IMR-90 (cell line): ENCODE measurements at regions not wholly inside any gene's neighbourhood (a gene's known extent, or its start where the extent isn't known, plus 50 kb on each side); places are given as distances from the start of the nearest gene placed in this dataset.

Source experiments
- ATAC-seq: fragments of 200-7000 bp; cut with Tn5 transposase; 2 replicates; pipeline ENCODE4 v1.9.1; 2020; ENCODE audit warnings: low read depth, mild to moderate bottlenecking, moderate library complexity
- BruUV-seq: library from RNA; stranded (reverse); fragments of 400-500 nt; replicated peaks from 2 replicates; lab custom pipeline; 2021; lab: Mats Ljungman, UMichigan
- CTCF ChIA-PET: fragments of 300-600 bp; formaldehyde crosslinking; extraction: SDS; loops from one replicate; lab custom pipeline; 2021; ENCODE audit warnings: antibody characterized with exemption; lab: Yijun Ruan, JAX
- POLR2A ChIA-PET: fragments of 300-600 bp; sonication (Branson Sonifier 250); formaldehyde crosslinking; loops from one replicate; lab custom pipeline; 2022; ENCODE audit warnings: antibody characterized with exemption; ENCODE audit not compliant: unreplicated experiment; lab: Charles Lee
- DNase-seq: peaks from one replicate; pipeline ENCODE4 v3.0.0; 2013
- H2AFZ ChIP-seq: replicated peaks from 2 replicates; pipeline ENCODE3; 2013; ENCODE audit warnings: low read length, mild to moderate bottlenecking; ENCODE audit not compliant: poor library complexity
- H2AK5ac ChIP-seq: 2 replicates; pipeline ENCODE4 v1.6.1; 2013; ENCODE audit warnings: low read depth, low read length, inconsistent platforms
- H2AK9ac ChIP-seq: replicated peaks from 2 replicates; pipeline ENCODE3; 2013; ENCODE audit warnings: mild to moderate bottlenecking, low read depth, low read length, moderate library complexity; ENCODE audit not compliant: poor library complexity
- H2BK120ac ChIP-seq: 2 replicates; pipeline ENCODE4 v1.6.1; 2013; ENCODE audit warnings: low read depth, low read length, inconsistent platforms
- H2BK15ac ChIP-seq: 3 replicates; pipeline ENCODE4 v1.6.1; 2013; ENCODE audit warnings: low read depth, low read length, inconsistent platforms
- H2BK20ac ChIP-seq: 2 replicates; pipeline ENCODE4 v1.6.1; 2013; ENCODE audit warnings: low read depth, mild to moderate bottlenecking, inconsistent platforms, low read length, moderate library complexity
- H2BK5ac ChIP-seq: 2 replicates; pipeline ENCODE4 v1.6.1; 2013; ENCODE audit warnings: mild to moderate bottlenecking, low read depth, low read length, inconsistent platforms; ENCODE audit not compliant: poor library complexity, severe bottlenecking
- H3K14ac ChIP-seq: replicated peaks from 2 replicates; pipeline ENCODE4 v1.6.1; 2013; ENCODE audit warnings: low read depth, low read length, inconsistent platforms
- H3K18ac ChIP-seq: 2 replicates; pipeline ENCODE4 v1.6.1; 2013; ENCODE audit warnings: low read depth, low read length, control low read depth
- H3K23ac ChIP-seq: 2 replicates; pipeline ENCODE4 v1.6.1; 2013; ENCODE audit warnings: low read depth, low read length, inconsistent platforms
- H3K27ac ChIP-seq: 2 replicates; pipeline ENCODE4 v1.5.1; 2013; ENCODE audit warnings: mild to moderate bottlenecking, control low read depth, low read length; ENCODE audit not compliant: insufficient read depth
- H3K27me3 ChIP-seq: 2 replicates; pipeline ENCODE4 v1.6.1; 2013; ENCODE audit warnings: low read length; ENCODE audit not compliant: control insufficient read depth, insufficient read depth
- H3K36me3 ChIP-seq: 2 replicates; pipeline ENCODE4 v1.6.1; 2013; ENCODE audit warnings: low read length, mixed read lengths; ENCODE audit not compliant: control insufficient read depth, insufficient read depth
- H3K4ac ChIP-seq: 2 replicates; pipeline ENCODE4 v1.6.1; 2013; ENCODE audit warnings: low read depth, low read length, inconsistent platforms
- H3K4me1 ChIP-seq: 2 replicates; pipeline ENCODE4 v1.6.1; 2013; ENCODE audit warnings: low read length, mixed read lengths; ENCODE audit not compliant: control insufficient read depth, insufficient read depth
- H3K4me2 ChIP-seq: 2 replicates; pipeline ENCODE4 v1.6.1; 2013; ENCODE audit warnings: low read depth, mild to moderate bottlenecking, control low read depth, low read length, moderate library complexity
- H3K4me3 ChIP-seq: 2 replicates; pipeline ENCODE4 v1.5.1; 2013; ENCODE audit warnings: low read depth, mild to moderate bottlenecking, control low read depth, low read length, moderate library complexity; ENCODE audit not compliant: insufficient read depth
- H3K56ac ChIP-seq: 2 replicates; pipeline ENCODE4 v1.6.1; 2013; ENCODE audit warnings: low read length, inconsistent platforms; ENCODE audit not compliant: insufficient read depth; ENCODE audit errors: extremely low read depth
- H3K79me1 ChIP-seq, 2 experiments: 2 replicates each; pipeline ENCODE4 v1.6.1; 2013; ENCODE audit warnings: low read length in 2 of 2, inconsistent platforms in 1 of 2, low read depth in 1 of 2
- H3K9ac ChIP-seq: 2 replicates; pipeline ENCODE4 v1.6.1; 2013; ENCODE audit warnings: low read depth, low read length, control low read depth
- H3K9me1 ChIP-seq: 2 replicates; pipeline ENCODE4 v1.6.1; 2013; ENCODE audit warnings: low read length, inconsistent platforms; ENCODE audit not compliant: insufficient read depth
- H3K9me3 ChIP-seq: 2 replicates; pipeline ENCODE4 v1.6.1; 2013; ENCODE audit warnings: low read length; ENCODE audit not compliant: control insufficient read depth, insufficient read depth
- H4K20me1 ChIP-seq: 2 replicates; pipeline ENCODE4 v1.6.1; 2013; ENCODE audit warnings: low read length, inconsistent platforms; ENCODE audit not compliant: insufficient read depth
- H4K5ac ChIP-seq: 2 replicates; pipeline ENCODE4 v1.6.1; 2013; ENCODE audit warnings: mild to moderate bottlenecking, low read depth, low read length, control low read depth
- H4K8ac ChIP-seq, 2 experiments: 2 replicates each; pipeline ENCODE4 v1.6.1; 2013; ENCODE audit warnings: low read depth in 2 of 2, low read length in 2 of 2, control low read depth in 1 of 2, inconsistent platforms in 1 of 2
- H4K91ac ChIP-seq: 2 replicates; pipeline ENCODE4 v1.6.1; 2013; ENCODE audit warnings: low read depth, low read length, inconsistent platforms; ENCODE audit not compliant: insufficient read depth
- BHLHE40 ChIP-seq: fragments of 150-350 bp; IDR thresholded peaks from 2 replicates; pipeline ENCODE4 v1.6.1; 2016; ENCODE audit warnings: mild to moderate bottlenecking, low read depth, low read length
- CEBPB ChIP-seq: IDR thresholded peaks from 2 replicates; pipeline ENCODE4 v1.6.1; 2012; ENCODE audit warnings: low read depth, low read length, improper control_type of control experiment
- CHD1 ChIP-seq: IDR thresholded peaks from 2 replicates; pipeline ENCODE4 v1.6.1; 2012; ENCODE audit warnings: low read depth, low read length, improper control_type of control experiment
- CTCF ChIP-seq: conservative IDR thresholded peaks from 2 replicates; pipeline ENCODE4 v1.5.1; 2012; ENCODE audit warnings: mild to moderate bottlenecking, low read depth, low read length, improper control_type of control experiment
- FOS ChIP-seq: fragments of 150-350 bp; IDR thresholded peaks from 2 replicates; pipeline ENCODE4 v1.6.1; 2016; ENCODE audit warnings: low read depth, low read length
- MAFK ChIP-seq: IDR thresholded peaks from 2 replicates; pipeline ENCODE4 v1.6.1; 2012; ENCODE audit warnings: low read depth, low read length, improper control_type of control experiment
- MAZ ChIP-seq: IDR thresholded peaks from 2 replicates; pipeline ENCODE4 v1.6.1; 2012; ENCODE audit warnings: low read depth, mild to moderate bottlenecking, low read length, improper control_type of control experiment, moderate library complexity, borderline replicate concordance
- MXI1 ChIP-seq: IDR thresholded peaks from 2 replicates; pipeline ENCODE4 v1.6.1; 2012; ENCODE audit warnings: low read depth, mild to moderate bottlenecking, low read length, moderate library complexity, borderline replicate concordance
- NFE2L2 ChIP-seq: fragments of 150-350 bp; IDR thresholded peaks from 2 replicates; pipeline ENCODE4 v1.6.1; 2016; ENCODE audit warnings: low read depth, mild to moderate bottlenecking, low read length
- POLR2A ChIP-seq: IDR thresholded peaks from 2 replicates; pipeline ENCODE4 v1.6.1; 2012; ENCODE audit warnings: mild to moderate bottlenecking, low read depth, low read length
- RFX5 ChIP-seq: IDR thresholded peaks from 2 replicates; pipeline ENCODE4 v1.8.0; 2012; ENCODE audit warnings: low read depth, mild to moderate bottlenecking, low read length, moderate library complexity
- WGBS, 2 experiments: methylation state at CpG; one replicate each; pipeline versions ENCODE4 v1.1.5 to v1.1.7; 2013; ENCODE audit warnings: missing lambda C conversion rate in 2 of 2; ENCODE audit not compliant: insufficient read length in 1 of 2; ENCODE audit errors: extremely low coverage in 2 of 2; 5-methylcytosine and 5-hydroxymethylcytosine counted together
- dilution Hi-C: fragments of 300-500 bp; cut with HindIII; formaldehyde crosslinking; loops from one replicate; pipeline ENCODE4 v1.14.3; 2018; ENCODE audit warnings: low sequenced_read_pairs; ENCODE audit not compliant: unreplicated experiment
- in situ Hi-C: fragments of 300-500 bp; cut with MboI; formaldehyde crosslinking; loops from 3 replicates; pipeline ENCODE4 v1.14.3; 2019; ENCODE audit warnings: low sequenced_read_pairs, inconsistent platforms, mixed read lengths
- intact Hi-C: fragments of 100-400 bp; cut with micrococcal nuclease; formaldehyde crosslinking; loops from 2 replicates; pipeline ENCODE4 v1.10.0; 2022
- TF ChIP-seq, protein P1 (sequence below): fragments of 150-350 bp; IDR thresholded peaks from 2 replicates; pipeline ENCODE4 v1.6.1; 2017; ENCODE audit warnings: mild to moderate bottlenecking, antibody characterized with exemption, low read length, low read depth
- TF ChIP-seq, protein P2 (sequence below): fragments of 150-350 bp; IDR thresholded peaks from 2 replicates; pipeline ENCODE4 v1.6.1; 2016; ENCODE audit warnings: low read depth, mild to moderate bottlenecking, low read length, moderate library complexity, borderline replicate concordance

DNA sequence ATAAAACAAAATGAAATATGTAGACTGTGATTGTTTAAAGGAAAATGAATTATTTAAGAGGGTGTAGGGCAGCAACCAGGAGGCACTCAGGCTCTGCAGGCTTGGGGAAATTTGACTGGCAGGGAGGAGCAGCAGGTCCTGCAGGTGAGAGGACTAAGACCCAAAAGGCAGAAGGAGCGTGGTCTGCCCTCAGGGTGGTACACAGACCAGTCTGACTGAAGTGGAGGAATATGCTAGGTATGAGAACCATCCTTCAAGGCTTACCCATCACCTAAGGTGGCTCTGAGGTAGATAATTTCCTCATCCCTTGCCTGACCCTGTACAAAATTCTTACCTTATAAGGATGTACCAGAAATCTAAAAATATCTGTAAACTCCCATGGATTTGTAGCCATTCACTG lies 261.3 kb upstream of the RASGEF1B start:
- no peak overlapping the region for H2AFZ ChIP-seq
- no peak overlapping the region for H3K18ac ChIP-seq
- no peaks in the 10 kb centered on the region for H3K9me1 ChIP-seq
- no peak for DNase-seq
- H3K9ac ChIP-seq: no peak overlapping the region
- H3K4me2 ChIP-seq: no peak overlapping the region
- H3K9me3 ChIP-seq: no peaks in the 10 kb centered on the region
- TF ChIP-seq POLR2A (no peak), MAFK (no peak), MXI1 (no peak), BHLHE40 (no peak), MAZ (no peak), CEBPB (no peak), NFE2L2 (no peak), RFX5 (no peak), FOS (no peak), CHD1 (no peak), CTCF (no peak)
- TF ChIP-seq, protein P1, sequence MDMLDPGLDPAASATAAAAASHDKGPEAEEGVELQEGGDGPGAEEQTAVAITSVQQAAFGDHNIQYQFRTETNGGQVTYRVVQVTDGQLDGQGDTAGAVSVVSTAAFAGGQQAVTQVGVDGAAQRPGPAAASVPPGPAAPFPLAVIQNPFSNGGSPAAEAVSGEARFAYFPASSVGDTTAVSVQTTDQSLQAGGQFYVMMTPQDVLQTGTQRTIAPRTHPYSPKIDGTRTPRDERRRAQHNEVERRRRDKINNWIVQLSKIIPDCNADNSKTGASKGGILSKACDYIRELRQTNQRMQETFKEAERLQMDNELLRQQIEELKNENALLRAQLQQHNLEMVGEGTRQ: no peak
- TF ChIP-seq, protein P2, sequence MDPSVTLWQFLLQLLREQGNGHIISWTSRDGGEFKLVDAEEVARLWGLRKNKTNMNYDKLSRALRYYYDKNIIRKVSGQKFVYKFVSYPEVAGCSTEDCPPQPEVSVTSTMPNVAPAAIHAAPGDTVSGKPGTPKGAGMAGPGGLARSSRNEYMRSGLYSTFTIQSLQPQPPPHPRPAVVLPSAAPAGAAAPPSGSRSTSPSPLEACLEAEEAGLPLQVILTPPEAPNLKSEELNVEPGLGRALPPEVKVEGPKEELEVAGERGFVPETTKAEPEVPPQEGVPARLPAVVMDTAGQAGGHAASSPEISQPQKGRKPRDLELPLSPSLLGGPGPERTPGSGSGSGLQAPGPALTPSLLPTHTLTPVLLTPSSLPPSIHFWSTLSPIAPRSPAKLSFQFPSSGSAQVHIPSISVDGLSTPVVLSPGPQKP: no peak
- no peak overlapping the region for H2AK5ac ChIP-seq
- intact Hi-C loops (no loop called here), dilution Hi-C loops (no loop called here), in situ Hi-C loops (no loop called here)
- no peak overlapping the region for H3K14ac ChIP-seq
- POLR2A ChIA-PET: no interaction called here
- H3K4ac ChIP-seq: no peak overlapping the region
- H3K27me3 ChIP-seq: no peaks in the 10 kb centered on the region
- H4K5ac ChIP-seq: no peak overlapping the region
- no peak overlapping the region for H3K4me3 ChIP-seq
- CTCF ChIA-PET: no interaction called here
- no peaks in the 10 kb centered on the region for H3K4me1 ChIP-seq
- no peak overlapping the region for H3K56ac ChIP-seq
- no peak for ATAC-seq
- H2AK9ac ChIP-seq: no peak overlapping the region
- H4K91ac ChIP-seq: no peak overlapping the region
- no peak overlapping the region for H2BK5ac ChIP-seq
- H3K79me1 ChIP-seq: no peaks in the 10 kb centered on the region
- H3K23ac ChIP-seq: no peak overlapping the region
- no peak overlapping the region for H2BK120ac ChIP-seq
- no peak overlapping the region for H3K27ac ChIP-seq
- no peaks in the 10 kb centered on the region for H4K20me1 ChIP-seq
- WGBS, 2 experiments: no CpG with 5 or more reads among the region's 1 CpG
- no peak overlapping the region for H2BK15ac ChIP-seq
- no peaks in the 10 kb centered on the region for H3K36me3 ChIP-seq
- no peak overlapping the region for H2BK20ac ChIP-seq
- BruUV-seq: no TSS peak
- no peak overlapping the region for H4K8ac ChIP-seq
